Suppressor macrophage treated with lipopolysaccharide for 1 hour (primary cell): ENCODE measurements at regions not wholly inside any gene's neighbourhood (a gene's known extent, or its start where the extent isn't known, plus 50 kb on each side); places are given as distances from the start of the nearest gene placed in this dataset.

Experiments used
- DNase-seq, 3 donors: peaks; one replicate each; pipeline ENCODE4 v3.0.0-alpha.2; 2020 to 2022

DNA sequence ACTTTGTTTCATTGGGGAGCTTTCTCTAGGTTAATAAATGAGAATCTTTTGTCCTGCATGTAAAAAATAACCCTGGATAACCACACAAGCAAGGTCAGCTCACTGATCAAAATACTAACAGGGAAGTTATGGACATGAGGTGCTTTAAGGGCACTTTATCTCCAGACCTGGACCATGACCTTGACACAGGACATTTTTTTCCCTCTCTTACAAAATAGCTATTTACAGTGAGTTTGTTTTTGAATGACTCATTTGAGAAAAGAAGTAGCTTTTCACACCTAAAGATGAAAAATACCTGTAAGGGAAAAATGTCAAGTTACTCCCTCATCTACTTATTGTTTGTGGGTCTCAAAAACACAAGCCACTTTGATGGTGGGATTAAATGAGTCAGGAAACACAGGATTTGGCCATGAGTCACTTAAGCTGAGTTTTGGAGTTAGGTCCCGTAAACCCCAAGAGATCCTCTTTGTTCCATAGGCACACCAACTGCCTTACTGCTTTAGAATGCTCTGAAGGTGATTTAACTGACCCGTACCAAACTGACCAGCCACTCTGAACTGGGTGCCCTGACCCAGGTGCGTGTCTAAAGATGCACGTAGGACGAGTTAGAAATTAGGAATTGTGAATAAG is 479.3 kb upstream of the NXPH2 start:
- DNase-seq: no peak

DNA sequence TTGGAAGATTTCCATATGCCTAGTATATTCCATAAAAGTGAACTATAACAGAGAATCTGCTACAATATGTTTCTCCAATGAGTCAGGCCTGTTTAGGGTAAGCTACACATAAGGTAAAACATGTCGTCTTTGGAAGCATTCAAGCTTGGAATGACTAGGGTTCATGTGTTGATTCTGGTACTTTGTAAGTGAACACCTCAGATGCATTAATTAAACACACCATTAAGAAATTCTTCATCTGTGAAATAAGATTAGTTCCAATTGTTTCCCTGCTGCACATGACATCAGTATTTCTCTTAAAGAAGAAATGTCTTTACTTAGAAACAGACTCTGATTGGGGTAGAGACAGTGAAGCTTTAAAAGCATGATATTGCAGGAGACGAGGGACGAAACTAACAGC is 461.1 kb upstream of the NXPH2 start:
- DNase-seq: no peak

DNA sequence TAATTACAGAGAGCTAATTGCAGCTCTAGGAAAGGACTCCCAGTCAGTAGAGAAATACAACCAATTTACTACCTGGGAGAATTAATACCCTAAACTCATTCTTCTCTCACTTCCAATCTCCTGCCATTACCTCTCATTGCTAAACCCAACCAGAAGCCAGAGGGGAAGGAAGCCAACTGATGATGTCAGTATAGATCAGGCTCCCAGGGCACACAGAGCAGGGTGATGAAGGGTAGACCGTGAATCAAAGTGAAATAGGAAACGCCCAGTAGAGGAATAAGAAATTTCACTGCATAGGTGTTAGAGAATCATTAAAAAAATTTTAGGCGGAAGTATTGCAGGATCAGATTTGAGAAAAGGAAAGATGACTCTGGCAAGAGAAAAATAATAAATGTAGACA is 456.8 kb upstream of the NXPH2 start:
- DNase-seq: no peak

DNA sequence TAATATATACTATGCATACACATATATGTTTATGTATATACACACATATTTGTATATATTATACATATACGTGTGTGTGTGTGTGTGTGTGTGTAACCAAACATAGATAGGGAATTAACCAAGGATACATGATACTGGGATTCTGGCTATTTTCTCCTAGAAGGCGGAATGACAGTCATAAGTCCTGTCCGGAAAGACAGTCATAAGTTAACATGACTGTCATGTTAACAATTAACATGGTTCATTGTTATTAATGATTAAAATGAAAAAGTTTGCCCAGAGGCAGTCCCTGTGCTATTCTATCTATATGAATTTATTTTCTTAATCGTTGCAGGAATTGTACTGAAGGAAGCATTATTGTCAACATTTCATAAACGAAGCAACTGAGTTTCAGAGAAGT is 450.7 kb upstream of the NXPH2 start:
- no peak for DNase-seq

DNA sequence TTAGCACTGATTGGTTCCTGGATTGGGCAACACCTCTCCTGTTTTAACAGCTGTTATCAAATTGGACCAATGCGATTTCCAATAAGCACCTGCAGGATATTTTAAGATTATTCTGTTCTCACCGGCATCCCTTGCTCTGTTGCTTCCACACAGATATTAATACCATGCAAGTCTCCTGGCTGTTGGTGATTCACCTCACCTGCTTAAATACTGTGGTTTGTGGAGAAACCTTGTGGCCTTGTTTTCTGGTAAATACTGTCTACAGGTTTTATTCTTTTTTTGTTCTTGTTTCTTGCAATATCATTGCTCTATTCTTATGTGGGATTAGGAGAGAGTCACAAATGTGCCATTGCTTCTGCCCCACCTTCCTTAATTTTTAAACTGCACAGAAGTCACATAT is 448.1 kb upstream of the NXPH2 start:
- no peak for DNase-seq

DNA sequence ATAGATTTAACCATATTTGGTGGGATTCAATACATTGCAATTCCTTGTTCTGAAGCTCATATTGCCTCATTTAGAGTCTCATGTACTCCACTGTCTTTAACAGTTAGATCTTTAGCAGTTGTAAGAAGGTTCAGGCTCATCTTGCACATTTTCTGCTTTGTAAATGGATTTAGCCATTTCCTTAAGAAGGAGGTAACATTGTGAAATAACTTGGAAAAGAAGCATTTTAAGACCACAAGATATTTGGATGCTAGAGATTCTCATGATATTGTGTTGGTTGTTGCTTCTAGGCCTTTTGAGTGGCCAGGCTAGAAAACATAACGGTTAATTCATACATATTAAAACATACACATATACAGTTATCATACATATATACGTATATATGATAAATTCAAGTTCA is 445.8 kb upstream of the NXPH2 start:
- DNase-seq: no peak

DNA sequence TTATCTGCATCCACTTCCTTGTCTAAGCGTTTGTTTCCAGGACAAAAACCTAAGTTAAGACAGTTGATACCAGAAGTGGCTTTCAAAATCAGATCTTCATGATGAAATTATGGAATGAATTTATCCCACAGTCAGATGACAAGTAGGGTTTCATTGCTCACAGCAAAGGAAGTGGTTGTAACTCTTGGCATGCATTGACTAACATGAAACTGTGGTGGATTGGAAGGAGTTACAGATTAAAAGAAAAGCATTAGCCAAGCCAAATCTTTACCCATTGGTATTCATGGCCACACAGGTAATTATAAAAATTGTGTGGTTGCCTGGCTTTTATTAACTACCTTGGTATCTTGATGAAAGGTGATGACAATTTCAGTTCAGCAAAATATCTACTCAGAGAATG is 438.0 kb upstream of the NXPH2 start:
- DNase-seq: no peak

DNA sequence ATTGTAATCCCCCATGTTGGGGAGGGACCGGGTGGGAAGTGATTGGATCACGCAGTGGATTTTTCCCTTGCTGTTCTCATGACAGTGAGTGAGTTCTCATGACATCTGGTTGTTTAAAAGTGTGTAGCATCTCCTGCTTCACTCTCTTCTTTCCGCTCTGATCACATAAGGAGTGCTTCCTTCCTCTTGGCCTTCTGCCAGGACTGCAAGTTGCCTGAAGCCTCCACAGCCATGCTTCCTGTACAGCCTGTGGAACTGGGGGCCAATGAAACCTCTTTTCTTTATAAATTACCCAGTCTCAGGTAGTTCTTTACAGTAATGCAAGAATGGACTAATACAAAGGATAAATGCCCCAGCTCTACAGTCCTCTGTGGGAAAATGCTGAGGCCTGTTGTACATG is 437.5 kb upstream of the NXPH2 start:
- DNase-seq: no peak

DNA sequence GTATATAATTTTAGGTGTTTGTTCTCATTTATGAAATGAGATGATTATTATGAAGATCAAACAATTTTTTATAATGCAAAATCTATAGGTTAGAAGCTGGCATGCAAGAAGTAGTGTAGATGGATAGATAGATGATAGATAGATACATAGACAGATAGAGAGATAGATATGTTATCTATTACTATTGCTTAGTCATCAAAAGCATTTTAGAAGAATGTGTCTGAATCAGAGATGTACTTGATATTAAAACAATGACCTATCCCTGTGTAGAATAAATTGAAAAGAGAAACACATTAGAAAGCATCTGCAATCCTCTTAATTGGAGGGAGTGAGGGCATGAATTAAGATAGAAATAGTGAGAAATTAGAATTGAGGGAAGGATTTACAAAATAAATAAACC is 436.2 kb upstream of the NXPH2 start:
- no peak for DNase-seq

DNA sequence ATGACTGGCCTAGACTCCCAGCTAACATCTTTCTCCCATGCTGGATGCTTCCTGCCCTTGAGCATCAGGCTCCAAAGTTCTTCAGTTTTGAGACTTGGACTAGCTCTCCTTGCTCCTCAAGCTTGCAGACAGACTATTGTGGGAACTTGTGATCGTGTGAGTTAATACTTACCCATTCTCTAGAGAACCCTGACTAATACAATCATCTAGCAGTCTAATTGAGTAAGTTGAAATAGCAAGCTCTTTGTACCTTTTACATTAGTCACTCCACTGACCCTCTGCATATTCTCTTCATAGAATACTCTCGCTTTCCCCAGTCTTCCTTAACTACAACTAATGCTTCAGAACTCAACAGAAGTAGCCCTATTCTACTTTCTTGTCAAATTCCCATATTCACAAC is 434.6 kb upstream of the NXPH2 start:
- no peak for DNase-seq

DNA sequence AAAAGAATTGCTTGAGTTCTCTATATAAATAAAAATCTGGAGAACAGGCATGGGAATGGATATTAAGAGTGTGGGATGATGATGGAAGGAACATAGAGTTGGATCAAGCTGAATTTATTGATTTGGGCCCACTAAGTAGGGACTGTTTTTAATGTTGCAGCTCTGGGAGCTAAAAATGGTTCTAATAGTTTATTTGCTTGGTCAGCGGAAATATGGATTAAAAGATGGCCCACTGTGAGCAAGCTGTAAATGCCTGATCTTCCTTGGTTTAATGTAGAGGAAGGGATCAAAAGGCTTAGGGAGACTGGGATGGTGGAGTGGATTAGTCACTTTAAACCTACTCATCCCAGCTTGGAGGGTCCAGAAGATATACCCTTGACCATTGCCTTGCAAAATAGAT is 429.4 kb upstream of the NXPH2 start:
- no peak for DNase-seq

DNA sequence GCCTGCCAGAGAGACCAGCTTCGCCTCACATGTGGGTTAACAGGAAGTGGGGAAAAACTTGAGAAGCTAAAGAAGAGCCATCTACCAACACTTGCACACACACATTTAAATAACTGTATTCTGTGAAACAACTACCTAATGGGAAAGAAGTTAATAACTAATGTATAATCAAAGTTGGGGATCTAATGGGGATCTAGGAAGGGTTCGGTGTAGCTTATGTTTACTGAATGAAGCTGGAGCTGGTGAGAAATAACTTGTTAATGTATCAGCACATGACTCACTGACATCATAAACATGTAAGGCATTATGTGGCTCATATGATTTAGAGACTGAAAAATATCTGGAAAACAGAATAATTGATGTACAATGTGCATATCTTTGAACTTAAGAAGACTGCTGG is 421.3 kb upstream of the NXPH2 start:
- DNase-seq: no peak

DNA sequence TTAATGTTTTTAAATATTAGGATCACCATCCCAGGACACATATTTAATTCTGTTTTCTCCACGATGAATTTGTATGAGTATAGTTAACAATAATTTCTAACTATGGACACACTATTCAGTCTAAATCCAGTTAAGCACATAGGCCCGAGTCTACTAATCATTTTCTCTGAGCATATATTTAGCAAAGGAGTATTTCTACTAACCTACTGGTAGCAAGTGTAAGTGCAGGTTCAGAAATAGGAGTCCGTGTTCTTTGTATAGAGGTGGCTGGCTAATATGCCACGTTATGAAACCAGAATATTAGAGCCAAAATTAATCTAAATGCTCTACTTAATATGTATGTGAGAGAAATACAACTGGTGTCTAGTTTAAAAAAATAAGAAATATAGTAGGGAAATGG is 416.6 kb upstream of the NXPH2 start:
- no peak for DNase-seq

DNA sequence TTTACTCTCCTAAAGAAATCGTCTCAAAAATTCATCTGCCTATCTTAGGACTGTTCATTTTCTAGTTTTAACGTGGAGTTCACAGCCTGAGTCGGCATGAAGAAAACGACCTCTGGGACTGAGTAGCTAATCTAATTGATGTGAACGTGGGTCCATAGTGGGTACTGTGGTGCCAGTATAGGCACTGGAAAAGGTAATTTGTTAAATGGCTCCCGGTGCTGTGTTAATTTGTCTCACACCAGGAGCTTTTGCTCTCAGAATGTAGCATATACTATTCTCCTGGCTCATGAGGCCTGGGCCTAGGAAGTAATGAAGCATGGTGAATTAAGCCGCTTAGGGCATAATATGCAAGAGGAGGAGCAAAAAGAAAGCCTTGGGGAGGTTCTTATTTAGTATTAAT is 414.4 kb upstream of the NXPH2 start:
- no peak for DNase-seq

DNA sequence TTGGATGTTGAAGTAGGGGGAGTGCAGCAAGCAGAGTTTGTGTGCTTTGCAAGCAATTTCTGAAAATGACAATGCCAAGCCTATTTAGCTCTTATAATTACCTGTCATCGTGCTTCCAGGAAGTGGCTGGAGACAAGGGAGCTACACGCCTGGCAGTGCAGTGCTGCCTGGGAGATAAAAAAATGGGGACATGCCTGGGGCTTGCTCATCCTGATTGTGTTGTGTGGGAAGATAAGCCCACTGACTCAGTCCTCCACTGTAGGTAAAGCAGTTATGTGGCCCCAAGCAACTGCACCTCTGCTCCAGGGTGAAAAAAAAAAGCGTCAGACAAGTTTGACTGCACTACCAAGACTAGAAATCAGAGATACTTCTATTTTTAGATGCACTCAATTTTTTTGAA is 396.9 kb upstream of the NXPH2 start:
- DNase-seq: no peak

DNA sequence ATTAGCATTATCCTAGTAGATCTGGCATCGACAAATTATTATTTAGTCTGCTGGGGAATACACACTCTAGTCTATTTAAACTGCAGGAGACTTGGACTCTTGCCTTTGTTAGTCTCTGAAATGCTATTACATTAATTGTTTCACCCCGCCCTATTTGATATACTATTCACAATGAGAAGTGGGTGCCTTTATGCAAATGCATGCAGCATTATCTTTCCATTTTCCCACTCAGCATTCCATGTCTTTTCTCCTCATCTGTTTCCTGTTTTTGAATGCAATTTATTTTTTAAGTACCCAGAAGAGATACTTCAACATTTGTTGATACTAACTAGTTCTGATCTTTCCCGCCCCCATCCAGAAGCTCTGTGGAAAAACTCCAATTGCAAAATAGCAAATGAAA is 395.3 kb upstream of the NXPH2 start:
- DNase-seq: no peak

DNA sequence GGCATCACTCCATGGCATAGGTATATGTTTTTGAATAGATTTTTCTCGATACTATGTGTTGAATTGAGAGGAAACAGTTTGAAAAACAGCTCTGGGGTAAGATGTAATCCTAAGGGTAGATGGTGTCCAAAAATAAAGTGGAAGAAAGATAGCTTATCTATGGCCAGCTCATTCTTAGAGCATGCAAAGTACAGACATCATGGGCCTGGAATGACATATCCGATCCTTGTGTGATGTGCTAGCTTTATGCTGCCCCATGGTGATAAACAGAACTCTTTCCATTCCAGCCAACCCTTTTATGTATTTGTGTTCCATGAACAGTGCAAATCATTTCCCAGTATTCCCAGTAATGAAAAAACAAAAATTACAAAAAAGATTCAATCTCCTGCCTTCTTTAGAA is 390.2 kb upstream of the NXPH2 start:
- no peak for DNase-seq

DNA sequence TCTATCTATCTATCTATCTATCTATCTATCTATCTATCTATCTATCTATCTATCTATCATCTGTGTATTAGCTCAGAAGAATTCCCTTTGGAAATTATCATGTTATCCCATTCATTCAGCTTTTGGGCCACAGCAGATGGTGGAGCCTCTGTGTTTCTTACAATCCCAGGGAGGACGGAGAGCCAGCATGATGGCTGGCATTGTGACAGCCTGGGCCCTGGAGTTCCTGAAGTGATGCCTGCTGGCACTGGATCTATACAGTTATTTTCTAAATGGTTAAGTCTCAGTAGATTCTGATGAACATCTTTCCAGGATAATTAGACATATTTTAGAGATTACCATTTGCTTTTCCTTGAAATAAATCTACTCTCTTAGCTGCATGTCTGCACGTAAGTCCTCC is 385.4 kb upstream of the NXPH2 start:
- no peak for DNase-seq

DNA sequence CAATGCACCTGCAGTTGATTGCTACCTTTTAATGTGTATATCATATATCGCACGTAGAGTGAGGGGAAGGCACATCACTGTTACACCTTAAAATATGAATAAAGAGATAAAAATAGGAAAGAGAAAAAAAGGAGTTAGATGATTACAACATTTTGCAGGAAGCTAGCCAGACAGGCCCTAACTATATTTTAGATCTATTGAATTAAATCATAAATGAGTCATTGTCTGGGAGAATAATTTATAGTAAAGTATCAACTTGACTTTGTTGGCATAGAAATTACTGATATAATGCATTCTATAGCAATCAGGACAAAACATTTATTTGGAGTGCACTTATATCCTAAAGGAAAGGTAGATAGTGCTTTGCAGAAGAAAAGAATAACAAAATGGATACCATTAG is 384.9 kb upstream of the NXPH2 start:
- DNase-seq: no peak

DNA sequence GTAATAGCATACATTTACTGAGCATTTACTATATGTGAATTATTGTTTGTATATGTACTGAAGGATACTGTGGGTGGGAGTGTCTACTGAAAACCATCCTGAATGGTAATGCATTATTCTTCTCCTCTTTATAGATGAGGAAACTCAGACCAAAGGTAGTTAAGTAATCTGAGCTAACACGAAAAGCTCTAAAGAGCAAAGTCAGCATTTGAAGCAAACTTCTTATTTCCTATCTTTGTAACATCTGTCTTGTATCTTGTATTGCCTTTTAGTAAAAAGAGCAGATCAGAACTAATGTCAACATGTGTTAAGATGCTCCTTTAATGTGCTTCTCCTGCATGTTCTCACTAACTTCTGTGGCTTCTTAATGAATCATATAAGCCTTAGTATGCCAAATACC is 382.8 kb upstream of the NXPH2 start:
- DNase-seq: no peak

DNA sequence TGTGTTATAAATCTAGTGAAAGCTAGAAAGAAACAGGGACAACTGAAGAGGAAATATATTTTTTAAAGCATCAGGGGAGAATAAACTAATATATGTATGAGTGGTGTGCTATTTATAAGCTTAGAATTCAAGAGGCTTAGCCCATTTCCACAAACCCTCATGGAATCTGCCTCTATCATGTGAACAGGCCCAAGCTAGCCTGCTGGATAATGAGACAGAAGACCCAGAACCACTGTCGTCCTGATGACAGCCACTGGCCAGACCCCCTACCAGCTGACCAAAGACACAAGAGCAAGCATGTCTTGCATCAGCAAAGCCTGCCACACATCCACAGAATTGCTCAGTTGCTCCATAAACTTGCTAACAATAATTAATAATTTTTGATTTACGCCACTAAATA is 382.3 kb upstream of the NXPH2 start:
- no peak for DNase-seq

DNA sequence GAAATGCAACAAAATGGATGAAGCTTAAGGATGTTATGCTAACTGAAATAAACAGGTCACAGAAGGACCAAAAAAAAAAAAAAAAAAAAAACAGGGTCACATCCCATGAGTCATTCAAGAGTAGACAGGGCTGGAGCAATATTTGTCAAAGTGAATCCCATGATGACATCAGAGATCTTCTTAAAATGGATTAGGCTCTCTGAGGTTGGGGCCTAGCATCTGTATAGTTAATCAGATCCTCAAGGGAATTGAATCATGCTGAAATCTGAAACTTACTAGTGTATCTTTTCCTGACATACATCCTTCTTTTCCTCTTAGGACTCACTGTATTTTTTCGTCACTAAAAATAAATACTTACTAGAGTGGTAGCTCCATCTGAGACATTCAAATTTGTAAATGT is 380.6 kb upstream of the NXPH2 start:
- DNase-seq: no peak

DNA sequence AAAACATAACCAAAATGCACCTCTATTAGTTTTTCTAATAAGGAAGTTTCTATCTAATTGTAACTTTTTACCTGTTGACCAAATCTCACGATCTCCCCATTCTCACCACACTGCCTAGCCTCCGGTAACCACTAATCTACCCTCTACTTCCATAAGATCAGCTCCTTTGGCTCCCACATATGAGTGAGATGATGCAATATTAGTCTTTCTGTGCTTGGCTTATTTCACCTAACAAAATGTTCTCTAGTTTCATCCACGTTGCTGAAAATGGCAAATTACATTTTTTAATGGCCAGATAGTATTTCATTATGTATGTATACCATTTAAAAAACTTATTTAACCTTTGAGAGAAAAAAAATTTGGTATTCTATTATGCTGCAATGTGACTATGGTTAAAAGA is 379.0 kb upstream of the NXPH2 start:
- DNase-seq: no peak

DNA sequence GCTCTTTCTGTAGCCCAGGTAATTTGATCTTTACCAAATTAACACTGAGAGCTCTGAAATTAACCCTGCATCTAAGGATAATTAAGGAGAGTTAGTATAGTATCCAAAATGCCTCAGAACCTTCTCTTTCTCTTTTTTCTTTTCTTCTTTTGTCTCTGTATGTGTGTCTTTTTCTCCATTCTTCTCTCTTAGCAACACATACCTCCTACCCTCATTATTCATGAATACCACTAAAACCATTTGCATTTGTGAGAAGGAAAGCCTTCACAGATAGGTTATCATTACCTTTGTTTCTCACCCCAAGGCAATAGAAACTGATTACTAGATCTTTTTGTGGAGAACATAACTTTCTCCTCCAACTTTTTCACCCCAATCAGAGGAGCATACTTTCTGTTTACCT is 376.5 kb upstream of the NXPH2 start:
- no peak for DNase-seq

DNA sequence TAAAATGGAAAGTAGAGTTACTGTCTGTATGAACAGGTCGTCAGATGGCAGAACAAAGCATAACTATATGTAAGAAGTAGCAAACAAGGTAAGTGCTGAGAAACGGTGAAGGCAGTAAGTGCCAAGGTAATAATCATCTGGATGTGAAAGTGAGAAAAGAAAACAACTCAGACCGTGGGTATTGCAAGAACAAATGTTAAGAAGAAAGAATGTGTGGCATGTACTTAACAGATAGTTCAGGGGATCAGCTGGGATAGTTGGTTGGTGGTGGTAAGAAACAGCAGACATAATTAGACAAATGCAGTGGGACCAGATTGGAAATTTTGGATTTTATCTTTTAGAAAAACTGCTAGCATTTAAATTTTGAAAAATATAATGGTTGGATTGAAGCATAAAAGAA is 375.8 kb upstream of the NXPH2 start:
- DNase-seq: no peak

DNA sequence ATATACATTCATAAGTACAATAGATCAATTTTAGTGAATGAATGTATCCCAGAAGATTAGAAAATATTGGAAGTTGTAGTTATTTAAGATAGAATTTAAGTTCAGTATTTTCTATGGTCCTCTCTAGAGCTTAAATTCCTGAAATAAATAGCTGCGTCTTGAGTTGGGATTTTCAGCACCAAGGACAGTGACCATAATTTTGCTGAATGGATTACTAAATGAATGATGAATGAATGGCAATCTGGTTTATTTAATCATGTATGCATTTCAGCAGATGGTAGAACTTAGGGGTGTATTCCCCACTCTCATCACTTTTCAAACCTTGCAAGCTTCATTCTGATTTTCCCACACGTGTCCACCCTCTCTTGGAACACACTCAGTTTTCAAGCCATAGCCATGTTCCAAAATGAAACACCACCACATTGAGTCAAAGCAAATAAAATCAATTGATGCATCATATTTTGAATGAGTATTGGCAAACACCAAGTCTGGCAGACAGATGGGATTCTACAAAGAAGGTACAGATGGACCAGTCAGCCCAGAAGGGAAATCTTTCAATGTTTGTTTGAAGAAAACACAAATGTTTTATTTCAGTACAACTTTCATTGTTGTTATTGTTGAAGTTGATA is 362.2 kb upstream of the NXPH2 start:
- DNase-seq: peak in 2 of 3 donors; percentile 2 to 13
